GM21717 (cell line): ENCODE measurements at regions not wholly inside any gene's neighbourhood (a gene's known extent, or its start where the extent isn't known, plus 50 kb on each side); places are given as distances from the start of the nearest gene placed in this dataset.

Experiments used
- ATAC-seq: cut with Tn5 transposase; IDR thresholded peaks from one replicate; pipeline ENCODE4 v1.9.1; 2021; ENCODE audit warnings: mild to moderate bottlenecking, moderate library complexity; ENCODE audit not compliant: unreplicated experiment

DNA sequence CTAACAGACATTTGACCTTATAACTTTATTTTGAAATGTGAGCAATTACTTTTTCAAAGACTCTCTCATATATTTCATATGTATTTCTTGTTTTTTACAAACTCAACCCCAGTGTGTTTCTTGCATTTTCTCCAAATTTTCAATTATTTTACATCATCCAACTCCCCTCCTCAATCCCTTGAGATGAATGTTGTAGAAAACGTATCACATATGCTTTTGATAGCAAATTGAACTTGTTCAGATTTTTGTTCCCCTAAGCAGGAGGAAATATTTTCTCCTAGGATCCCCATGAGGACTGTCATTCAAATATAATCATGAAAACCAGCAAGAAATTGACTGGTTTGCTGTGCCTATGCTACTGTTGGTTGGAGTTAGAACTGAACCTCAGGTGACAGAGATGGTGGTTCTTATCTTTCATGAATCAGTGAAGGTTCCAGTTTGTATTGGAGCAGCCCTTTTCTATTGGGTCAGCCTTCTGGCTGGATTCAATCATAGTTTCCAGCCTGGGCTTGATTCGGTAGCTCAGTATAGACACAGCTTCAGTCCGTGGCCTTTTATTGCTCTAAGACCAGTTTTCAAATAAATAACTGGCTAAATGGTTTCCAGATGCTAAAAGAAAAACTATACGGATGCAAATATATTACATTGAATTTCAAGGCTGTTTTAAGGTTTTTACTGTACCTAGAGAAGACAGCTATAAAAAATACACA, 591.0 kb downstream of the EPHA4 start:
- ATAC-seq, result no peak

DNA sequence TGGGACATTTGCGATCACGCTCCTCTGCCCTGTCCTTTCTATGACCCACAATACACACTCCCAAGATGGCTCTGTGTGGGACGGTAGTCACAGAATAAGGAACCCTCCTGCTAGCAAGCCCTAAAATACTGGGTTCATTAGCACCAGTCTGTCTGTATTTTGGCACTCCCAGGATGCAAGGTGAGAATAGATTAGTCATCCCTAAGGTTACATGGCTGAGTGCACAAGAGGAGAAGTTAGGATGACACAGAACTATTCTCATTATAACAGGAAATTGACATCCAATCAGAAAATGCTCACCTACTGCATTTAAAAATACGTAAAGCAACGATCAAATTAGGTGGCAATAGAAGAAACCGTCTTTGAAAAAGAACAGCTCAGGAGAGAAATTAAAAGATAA, 590.2 kb downstream of the EPHA4 start:
- no peak for ATAC-seq

DNA sequence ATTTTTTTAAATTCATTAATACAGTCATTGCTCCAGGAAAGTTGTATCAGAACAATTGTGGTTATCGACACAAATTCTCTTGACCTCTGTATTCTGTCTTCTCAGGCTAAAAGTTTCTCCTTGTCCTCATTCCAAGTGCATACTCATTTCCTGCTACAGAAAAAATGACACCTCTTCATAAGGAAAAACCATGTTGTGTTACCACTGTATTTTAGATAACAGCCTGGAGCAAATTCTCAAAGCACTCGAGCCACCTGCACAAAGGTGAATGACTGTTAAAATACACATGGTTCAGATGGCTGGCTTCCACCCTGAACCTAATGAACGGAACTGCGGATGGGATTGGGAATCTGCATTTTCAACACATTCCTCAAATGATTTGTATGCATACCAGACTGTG, 586.5 kb downstream of the EPHA4 start:
- no peak for ATAC-seq

DNA sequence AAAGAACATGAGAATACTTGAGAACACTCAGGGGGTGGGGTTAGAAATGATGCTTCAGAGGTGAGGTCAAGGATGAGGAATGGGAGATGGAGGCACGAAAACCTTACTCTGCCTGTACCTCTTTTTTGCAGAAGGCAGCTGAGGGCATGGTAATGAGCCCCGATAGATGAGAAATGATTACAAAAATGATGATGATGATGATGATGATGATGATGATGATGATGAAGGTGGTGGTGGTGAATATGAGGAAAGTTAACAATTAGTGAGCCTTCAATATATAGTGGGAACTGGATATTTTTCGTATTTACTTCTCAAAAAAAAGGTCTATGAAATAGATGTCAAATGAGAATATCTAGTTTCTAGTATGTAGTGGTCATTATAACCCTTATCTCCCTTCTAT, 584.3 kb downstream of the EPHA4 start:
- ATAC-seq, result no peak

DNA sequence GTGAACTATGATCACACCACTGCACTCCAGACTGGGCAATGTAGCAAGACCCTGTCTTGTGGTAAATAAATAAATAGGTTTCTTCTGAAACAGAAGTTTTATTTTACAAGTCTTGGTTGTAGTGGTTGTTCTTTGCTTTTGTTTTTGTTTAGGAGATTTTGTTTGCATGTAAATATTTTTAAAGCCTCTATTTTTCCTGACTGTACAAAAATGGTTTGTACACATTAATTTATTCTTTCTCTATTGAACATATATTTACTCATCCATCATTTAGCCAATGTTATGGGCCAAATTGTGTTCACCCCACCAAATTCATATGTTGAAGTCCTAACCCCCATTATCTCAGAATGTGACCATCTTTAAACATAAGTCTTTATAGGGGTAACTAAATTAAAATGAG, 580.1 kb downstream of the EPHA4 start:
- no peak for ATAC-seq

DNA sequence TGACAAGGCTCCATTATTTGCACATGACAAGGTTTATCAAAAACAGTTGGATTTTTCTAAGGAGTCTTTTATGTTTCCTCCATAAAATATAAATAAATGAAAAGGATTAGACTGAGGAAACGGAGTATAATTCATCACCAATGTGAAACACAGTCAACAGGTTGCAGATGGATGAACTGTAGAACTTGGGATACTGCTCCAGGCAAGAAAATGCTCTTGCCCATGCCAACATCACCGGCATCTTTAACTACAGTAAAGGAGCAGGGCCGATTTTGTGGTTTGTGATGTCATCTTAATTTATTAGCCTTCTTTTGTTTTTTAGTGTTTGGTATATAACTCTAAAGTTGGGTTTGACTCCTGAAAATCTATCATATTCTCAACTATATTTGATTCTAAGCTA, 577.3 kb downstream of the EPHA4 start:
- no peak for ATAC-seq

DNA sequence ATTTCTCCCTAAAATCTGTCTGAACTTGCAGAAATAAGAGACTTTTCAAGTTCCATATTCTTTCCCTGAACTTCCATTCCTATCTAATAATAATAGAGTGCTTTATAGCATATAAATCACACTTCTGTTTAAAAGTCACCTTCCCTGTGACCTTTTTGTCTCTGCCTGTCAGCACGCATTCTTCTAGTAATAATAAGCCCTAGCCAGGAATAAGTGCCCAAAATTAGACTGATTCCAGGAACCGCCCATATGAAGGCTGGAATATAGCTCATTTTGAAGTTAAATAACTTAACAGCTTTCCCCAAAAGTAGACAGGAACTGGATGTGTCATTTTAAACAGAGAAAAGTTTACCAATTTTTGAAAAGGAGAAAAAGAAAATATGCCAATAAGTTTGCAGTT, 576.5 kb downstream of the EPHA4 start:
- no peak for ATAC-seq

DNA sequence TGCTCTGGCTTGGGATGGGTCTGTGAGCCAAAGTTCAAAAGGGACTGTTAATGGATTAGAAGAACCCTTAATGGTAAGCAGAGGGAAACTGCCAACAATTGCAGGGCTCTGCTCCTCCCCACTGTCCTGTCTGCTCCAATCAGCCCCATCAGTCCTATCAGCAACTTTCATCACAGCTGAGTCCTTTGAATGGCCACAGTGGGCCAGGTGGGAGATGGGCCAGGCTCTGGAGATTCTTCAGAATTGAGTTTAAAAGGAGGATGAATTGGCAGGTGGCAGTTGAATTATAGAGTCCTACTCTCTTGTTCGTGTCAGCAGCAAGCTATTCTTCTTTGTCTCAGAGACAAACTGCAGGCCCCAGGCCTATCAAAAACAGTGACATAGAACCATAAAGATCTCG, 573.9 kb downstream of the EPHA4 start:
- ATAC-seq, result no peak

DNA sequence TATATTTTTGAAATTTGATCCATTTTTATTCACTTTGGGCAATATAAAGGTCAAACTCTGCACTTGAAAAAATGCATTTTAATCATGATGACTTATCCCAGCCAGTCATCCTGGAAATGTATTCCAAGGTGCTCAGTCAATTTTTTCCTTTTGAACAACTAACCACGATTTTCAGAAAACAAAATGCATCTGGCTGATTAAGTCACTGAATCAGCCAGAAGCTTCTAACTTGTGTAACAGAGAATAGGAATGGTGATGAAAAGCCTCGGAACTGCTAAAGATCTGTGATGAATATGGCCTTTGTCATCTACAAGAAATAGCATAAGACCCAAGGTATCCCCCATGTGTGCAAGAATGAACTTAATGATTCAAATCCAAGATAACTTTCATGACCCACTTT, 572.7 kb downstream of the EPHA4 start:
- ATAC-seq, result no peak

DNA sequence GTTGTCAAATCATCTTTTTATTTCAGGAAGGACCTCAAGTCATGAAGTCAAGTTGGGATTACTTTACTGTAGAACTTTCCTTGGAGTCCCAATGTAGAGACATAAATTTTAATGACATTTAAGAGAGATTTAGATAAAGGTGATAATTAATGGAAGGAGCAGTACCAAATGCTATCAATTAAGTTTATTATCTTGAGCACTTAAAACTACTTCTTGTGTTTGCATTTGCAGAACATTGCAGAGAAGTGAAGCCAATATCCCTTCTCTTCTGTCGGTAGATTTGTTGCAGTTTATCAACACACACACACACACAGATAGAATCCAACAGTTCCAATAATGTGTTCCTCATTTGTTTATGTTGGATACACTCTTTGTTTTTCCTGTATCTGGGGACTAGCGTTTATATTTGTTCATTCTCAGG, 570.7 kb downstream of the EPHA4 start:
- ATAC-seq, result no peak

DNA sequence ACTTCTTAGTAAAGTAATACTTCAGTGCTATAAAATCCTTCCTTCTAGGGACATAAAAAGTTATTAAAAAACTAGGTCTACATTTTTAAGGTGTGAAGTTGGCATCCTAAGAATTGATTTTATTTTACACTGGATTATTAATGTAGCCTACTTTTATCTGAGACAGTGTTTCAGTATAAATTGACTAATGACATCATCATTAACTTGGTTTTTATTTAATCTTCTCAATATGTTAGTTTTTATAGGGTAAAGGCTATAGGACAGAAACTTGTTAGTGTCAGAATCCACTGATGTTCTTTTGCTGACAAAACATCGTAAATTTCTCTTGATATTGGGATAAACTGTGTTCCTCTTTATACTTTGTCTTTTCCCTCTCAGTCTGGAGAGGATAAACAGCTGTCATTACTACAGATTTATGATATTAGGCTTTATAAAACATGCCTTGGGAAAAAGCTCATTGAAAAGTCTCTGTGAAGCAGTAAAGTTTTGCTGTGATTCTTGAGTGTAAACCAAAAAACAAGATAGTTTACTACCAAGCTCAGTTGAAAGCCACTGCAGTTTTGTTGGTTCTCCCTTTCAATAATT, 569.9 kb downstream of the EPHA4 start:
- ATAC-seq, result no peak

DNA sequence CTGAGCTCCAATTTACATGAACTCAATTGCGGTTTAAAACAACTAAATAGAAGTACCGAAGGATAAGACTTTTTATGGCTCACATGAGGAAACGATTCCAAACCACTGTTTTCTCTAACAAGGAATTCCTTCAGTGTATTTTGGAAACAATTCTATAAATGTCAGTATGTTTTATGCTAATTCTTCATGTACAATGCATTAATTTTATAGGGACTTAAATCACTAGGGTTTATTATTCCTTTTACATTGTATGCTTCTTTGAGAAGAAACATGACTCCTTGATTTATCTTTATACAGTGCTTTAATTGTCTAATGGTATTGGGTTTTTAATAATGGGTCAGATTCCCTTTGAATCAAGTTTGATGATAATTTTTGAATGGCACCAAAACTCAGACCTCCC, 566.8 kb downstream of the EPHA4 start:
- no peak for ATAC-seq

DNA sequence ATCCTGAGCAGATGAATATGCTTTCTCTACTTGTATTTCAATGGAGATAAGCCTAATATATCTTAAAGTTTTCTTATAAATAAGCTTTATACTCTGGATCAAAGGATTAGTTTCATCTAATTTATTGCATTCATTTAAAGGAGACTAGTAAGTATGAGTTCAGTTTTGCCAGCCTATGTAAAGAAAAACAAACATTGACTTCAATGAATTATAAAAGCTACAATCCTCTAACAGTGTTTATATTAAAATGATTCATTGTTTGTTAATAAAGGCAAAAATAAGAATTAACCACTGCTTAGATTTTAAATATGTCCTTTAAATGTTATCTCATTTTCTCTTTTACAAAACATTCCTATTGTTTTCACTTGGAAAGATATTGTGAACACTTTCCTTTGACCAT, 566.0 kb downstream of the EPHA4 start:
- ATAC-seq, result no peak

DNA sequence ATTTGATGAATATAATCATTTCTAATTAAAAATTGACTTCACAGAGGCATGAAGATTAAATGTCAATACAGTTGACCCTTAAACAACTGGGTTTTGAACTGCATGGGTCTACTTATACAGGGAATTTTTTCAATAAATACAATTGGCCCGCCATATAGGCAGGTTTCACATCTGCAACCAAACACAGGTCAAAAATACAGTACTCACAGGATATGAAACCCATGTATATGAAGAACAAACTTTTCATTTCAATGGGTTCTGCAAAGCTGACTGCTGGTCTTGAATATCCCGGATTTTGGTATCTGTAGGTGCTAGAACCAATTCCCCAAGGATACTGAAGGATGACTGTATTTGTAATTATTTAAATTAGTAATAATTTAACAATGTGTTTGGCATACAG, 555.6 kb downstream of the EPHA4 start:
- ATAC-seq, result no peak

DNA sequence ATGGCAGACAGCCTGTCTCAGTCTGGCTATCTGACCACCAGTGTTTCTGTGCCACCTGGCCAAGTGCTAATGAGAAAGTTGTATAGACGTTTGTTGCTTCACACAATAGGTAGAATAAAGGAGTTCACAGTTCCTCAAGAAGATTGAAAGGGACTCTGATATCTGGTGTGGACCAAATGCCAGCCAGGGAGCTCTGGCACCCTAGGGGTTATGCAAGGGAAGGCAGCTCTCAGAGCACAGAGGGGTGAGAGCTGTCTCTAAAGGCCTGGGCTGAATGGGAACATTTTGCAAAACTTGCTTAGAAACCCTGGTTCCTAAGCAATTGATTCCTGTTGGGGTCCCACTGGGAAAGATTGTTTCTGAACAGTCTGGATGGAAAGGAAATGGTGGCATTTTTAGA, 553.8 kb downstream of the EPHA4 start:
- no peak for ATAC-seq

DNA sequence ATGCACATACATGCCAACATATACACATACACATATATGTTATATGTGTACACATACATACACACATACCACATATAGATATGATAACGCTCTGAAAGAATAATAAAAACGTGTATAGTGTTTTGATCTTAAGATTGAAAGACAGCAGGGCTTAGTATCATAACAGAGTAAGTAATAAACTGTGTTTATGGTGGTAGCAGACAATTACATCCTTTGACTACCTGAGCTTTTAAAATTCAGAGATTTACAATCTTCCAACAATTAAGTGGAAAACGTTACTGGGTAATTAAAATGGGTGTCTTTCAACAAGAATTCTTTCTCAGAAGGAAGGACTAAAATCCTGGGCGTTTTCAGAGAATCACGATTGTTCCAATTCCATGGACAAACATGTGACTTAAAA, 552.4 kb downstream of the EPHA4 start:
- ATAC-seq, result no peak

DNA sequence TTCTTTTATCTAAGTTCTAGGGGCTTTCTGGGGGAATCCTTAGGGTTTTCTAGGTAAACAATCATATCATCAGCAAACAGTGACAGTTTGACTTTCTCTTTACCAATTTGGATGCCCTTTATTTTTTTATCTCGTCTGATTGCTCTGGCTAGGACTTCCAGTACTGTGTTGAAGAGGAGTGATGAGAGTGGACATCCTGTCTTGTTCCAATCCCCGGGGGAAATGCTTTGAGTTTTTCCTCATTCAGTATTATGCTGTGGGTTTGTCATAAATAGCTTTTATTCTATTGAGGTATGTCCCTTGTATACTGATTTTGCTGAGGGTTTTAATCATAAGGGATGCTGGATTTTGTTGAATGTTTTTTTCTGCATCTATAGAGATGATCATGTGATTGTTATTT, 549.5 kb downstream of the EPHA4 start:
- ATAC-seq, result no peak

DNA sequence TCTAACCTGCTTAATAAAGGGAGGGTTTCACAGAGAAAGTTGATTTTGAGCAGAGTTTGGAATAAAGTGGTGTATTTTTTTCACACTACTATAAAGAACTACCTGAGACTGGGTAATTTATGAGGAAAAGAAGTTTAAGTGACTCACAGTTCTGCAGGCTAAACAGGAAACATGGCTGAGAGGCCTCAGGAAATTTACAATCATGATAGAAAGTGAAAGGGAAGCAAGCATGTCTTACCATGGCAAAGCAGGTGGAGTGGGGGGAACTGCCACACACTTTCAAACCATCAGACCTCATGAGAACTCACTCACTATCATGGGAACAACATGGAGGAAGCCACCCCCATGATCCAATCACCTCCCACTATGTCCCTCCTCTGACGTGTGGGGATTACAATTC, 546.7 kb downstream of the EPHA4 start:
- no peak for ATAC-seq

DNA sequence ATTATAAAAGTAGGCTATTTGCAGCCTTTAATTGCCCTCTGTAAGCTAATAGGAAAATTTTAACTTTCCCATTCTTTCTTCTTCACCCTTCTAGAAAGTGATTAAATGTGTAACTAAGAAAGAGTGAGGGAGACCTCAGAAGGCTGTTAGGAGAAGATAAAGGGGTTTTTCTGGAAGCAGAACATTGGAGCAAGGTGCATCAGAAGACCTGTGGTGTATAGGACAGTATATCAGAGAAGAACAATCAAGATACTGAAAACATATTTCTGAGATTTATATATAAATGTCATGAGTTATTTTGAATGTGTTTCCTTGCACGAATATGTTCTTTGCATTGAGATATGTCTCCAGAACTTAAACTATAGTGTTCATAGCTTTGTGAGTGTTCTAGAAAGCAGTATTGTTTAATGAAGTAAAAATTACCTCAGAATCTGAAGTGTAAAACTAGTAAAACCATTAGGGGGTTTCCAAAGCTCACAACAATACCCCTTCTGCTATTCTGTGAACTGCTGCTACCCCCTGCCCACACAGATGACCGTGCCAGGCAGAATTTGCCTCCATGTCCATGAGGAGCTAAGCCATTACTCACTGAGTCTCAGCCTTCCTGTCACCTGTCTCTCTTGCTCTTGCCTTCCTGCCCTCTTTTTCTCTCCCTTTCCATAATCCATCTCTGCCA, 537.9 kb downstream of the EPHA4 start:
- ATAC-seq, result no peak

DNA sequence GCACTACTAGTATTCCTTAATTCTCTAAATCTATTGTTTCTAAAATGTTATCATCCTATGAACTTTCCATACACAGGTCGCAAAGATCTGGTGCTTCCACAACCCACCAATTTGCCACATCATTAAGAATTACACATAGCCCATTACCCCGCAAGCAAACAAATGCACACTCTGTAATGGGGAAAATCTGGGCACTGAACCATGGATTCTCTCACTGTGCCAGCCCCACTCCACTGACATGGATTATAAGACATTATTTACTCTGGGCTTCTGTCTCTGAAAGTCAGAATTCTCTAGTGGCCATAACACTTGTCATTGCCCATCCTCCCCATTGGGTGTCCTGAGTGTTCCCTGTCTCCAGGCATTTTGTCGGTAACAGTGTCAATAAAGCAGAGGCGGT, 537.1 kb downstream of the EPHA4 start:
- ATAC-seq, result no peak

DNA sequence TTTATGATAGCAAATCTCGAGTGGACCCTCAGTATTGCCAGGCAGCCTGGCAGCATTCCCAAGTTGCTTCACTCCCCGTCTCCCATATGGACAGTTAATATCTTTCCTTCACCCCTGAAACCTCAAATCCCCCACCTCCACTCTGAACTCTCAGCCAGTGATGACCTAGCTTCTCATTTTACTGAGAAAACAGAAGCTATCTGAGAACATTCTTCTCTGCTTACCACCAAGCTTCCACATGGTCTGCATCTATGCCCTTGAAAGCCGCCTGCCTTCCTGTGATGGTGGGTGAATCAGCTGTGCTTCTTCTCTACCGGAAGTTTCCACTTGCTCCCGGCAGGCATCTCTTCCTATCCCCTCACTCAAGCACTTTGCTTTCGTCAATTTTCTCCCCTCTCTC, 529.2 kb downstream of the EPHA4 start:
- ATAC-seq, result no peak

DNA sequence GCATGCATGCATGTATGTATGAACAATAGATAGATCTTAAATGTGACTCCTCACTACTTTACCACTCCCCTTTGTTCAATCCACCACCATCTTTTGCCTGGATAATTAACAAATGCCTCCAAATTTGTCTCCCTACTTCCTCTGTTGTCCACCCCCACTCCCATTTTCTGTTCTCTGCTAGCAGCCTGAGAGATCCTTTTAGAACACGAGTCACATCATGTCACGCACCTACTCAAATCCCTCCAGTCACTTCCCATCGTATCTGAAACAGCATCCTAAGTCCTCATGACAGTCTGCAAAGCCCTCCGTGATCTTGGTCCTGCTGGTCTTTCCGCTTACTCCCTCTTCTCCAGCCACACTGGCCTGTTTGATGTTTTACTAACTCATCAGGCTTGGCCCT, 527.3 kb downstream of the EPHA4 start:
- ATAC-seq, result no peak
